ENCODE measurements at regions not wholly inside any gene's neighbourhood (a gene's known extent, or its start where the extent isn't known, plus 50 kb on each side); places are given as distances from the start of the nearest gene placed in this dataset.

GRCh38 chr4:140312100-140312499, 61.3 kb upstream of the SCOC start:
- TF ChIP-seq CTCF (IDR thresholded peaks at IDR 0.05) = no peak
- no peak for TF ChIP-seq POLR2A (IDR thresholded peaks at IDR 0.05)

Measured in testis (tissue), 2 donors.